ENCODE measurements at regions not wholly inside any gene's neighbourhood (a gene's known extent, or its start where the extent isn't known, plus 50 kb on each side); places are given as distances from the start of the nearest gene placed in this dataset.
"Not testable (repeated sequence)": the region's sequence is repeated elsewhere in the genome, so short reads cannot be mapped to it uniquely, and the experiment has no call there.

GRCh38 chr6:68497927-68498326, 137.2 kb upstream of the ADGRB3 start:
- Mint-ChIP-seq H3K4me3 (no peak overlapping the region), H3K4me1 (no peaks in the 10 kb centered on the region), H3K27me3 (ENCODE audit: low read depth in 2 of 2) (no peaks in the 10 kb centered on the region), H3K9me3 (peaks cover 13 to 14% of the 10 kb centered on the region in 2 donors), H3K27ac (no peak overlapping the region), H3K36me3 (no peaks in the 10 kb centered on the region)
- Histone ChIP-seq H3K9me3 (ENCODE audit: control insufficient read depth, insufficient read depth, low read length) (peaks cover 11% of the 10 kb centered on the region), H3K4me1 (ENCODE audit: control insufficient read depth, insufficient read depth, low read length) (no peaks in the 10 kb centered on the region), H3K4me3 (ENCODE audit: low read length) (no peak overlapping the region), H3K36me3 (ENCODE audit: control insufficient read depth, insufficient read depth, low read length) (no peaks in the 10 kb centered on the region), H3K27me3 (ENCODE audit: control insufficient read depth, insufficient read depth, low read length) (no peaks in the 10 kb centered on the region), H3K27ac (ENCODE audit: low read length) (no peak overlapping the region)
- intact Hi-C loops (cut with micrococcal nuclease) = no loop called here
- no peak for ATAC-seq
- no peak for TF ChIP-seq CTCF (IDR thresholded peaks at IDR 0.05)
- WGBS (ENCODE audit: insufficient coverage) = 100% methylated on average over 1 of the region's 1 CpG
- no peak for DNase-seq

GRCh38 chr6:68494880-68495279, 140.2 kb upstream of the ADGRB3 start:
- H3K36me3 ChIP-seq (ENCODE audit: control insufficient read depth, insufficient read depth, low read length); H3K36me3 Mint-ChIP-seq; H3K27me3 ChIP-seq (ENCODE audit: control insufficient read depth, insufficient read depth, low read length); H3K27ac Mint-ChIP-seq; ATAC-seq; H3K9me3 ChIP-seq (ENCODE audit: control insufficient read depth, insufficient read depth, low read length); H3K4me1 Mint-ChIP-seq; H3K27me3 Mint-ChIP-seq (ENCODE audit: low read depth in 2 of 2); intact Hi-C loops (cut with micrococcal nuclease); H3K27ac ChIP-seq (ENCODE audit: low read length); H3K4me3 ChIP-seq (ENCODE audit: low read length); H3K4me1 ChIP-seq (ENCODE audit: control insufficient read depth, insufficient read depth, low read length); DNase-seq; H3K4me3 Mint-ChIP-seq: not testable (repeated sequence)
- WGBS (ENCODE audit: insufficient coverage) = 91% methylated on average over 3 of the region's 3 CpGs
- peaks cover 10 to 13% of the 10 kb centered on the region in 2 donors for H3K9me3 Mint-ChIP-seq

DNA sequence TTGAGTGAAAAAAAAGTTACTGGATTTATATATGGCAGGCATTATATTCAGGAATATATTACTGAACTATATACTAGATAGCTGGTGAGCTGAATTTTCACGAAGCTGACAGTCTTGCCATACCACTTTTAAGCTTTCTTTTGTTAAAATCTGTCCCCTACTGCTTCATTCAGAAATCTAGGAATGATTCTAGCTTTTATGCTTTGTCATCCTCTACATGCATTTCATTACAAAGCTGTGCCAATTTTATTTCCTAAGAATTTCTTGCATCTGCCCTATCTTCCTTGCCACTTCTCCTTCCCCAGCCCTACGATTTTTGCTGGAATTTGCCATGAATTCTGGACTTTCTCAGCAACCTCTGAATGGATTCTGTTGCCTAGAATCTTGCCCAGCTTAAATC, 158.5 kb upstream of the ADGRB3 start:
- Histone ChIP-seq H3K27me3 (ENCODE audit: control insufficient read depth, insufficient read depth, low read length) (no peaks in the 10 kb centered on the region), H3K36me3 (ENCODE audit: control insufficient read depth, insufficient read depth, low read length) (no peaks in the 10 kb centered on the region), H3K4me1 (ENCODE audit: control insufficient read depth, insufficient read depth, low read length) (no peaks in the 10 kb centered on the region), H3K27ac (ENCODE audit: low read length) (no peak overlapping the region), H3K9me3 (ENCODE audit: control insufficient read depth, insufficient read depth, low read length) (no peaks in the 10 kb centered on the region), H3K4me3 (ENCODE audit: low read length) (no peak overlapping the region)
- intact Hi-C loops (cut with micrococcal nuclease) = no loop called here
- Mint-ChIP-seq H3K4me3 (no peak overlapping the region), H3K36me3 (peaks cover 11% of the 10 kb centered on the region), H3K27me3 (ENCODE audit: low read depth in 2 of 2) (no peaks in the 10 kb centered on the region), H3K4me1 (no peaks in the 10 kb centered on the region), H3K9me3 (peaks cover 17 to 21% of the 10 kb centered on the region in 2 donors), H3K27ac (no peak overlapping the region)
- no peak for ATAC-seq
- WGBS (ENCODE audit: insufficient coverage) = 44% methylated on average over 2 of the region's 2 CpGs
- no peak for TF ChIP-seq CTCF (IDR thresholded peaks at IDR 0.05)
- DNase-seq = no peak

- 73% methylated on average over 1 of the region's 5 CpGs for WGBS (ENCODE audit: insufficient coverage)
- Mint-ChIP-seq H3K27ac (no peak overlapping the region), H3K36me3 (no peaks in the 10 kb centered on the region), H3K4me1 (no peaks in the 10 kb centered on the region), H3K27me3 (ENCODE audit: low read depth in 2 of 2) (no peaks in the 10 kb centered on the region), H3K4me3 (no peak overlapping the region), H3K9me3 (peaks cover 8 to 12% of the 10 kb centered on the region in 2 donors)
- no peak for TF ChIP-seq CTCF (IDR thresholded peaks at IDR 0.05)
- ATAC-seq (no peak), DNase-seq (no peak)
- Histone ChIP-seq H3K27ac (ENCODE audit: low read length) (no peak overlapping the region), H3K36me3 (ENCODE audit: control insufficient read depth, insufficient read depth, low read length) (no peaks in the 10 kb centered on the region), H3K27me3 (ENCODE audit: control insufficient read depth, insufficient read depth, low read length) (no peaks in the 10 kb centered on the region), H3K4me3 (ENCODE audit: low read length) (no peak overlapping the region), H3K9me3 (ENCODE audit: control insufficient read depth, insufficient read depth, low read length) (no peaks in the 10 kb centered on the region), H3K4me1 (ENCODE audit: control insufficient read depth, insufficient read depth, low read length) (no peaks in the 10 kb centered on the region)
- intact Hi-C loops (cut with micrococcal nuclease) = no loop called here
Observed at GRCh38 chr6:68473433-68474210, 161.5 kb upstream of the ADGRB3 start.
